C4-2B (cell line): ENCODE measurements at regions not wholly inside any gene's neighbourhood (a gene's known extent, or its start where the extent isn't known, plus 50 kb on each side); places are given as distances from the start of the nearest gene placed in this dataset.
"Not testable (repeated sequence)": the region's sequence is repeated elsewhere in the genome, so short reads cannot be mapped to it uniquely, and the experiment has no call there.

Experiments
- H3K27ac ChIP-seq: fragments of 450-650 bp; 2 replicates; pipeline ENCODE4 v1.5.1; 2017
- CTCF ChIP-seq: fragments of 450-650 bp; conservative IDR thresholded peaks from 2 replicates; pipeline ENCODE4 v1.5.1; 2017; ENCODE audit warnings: mild to moderate bottlenecking
- ZFX ChIP-seq: fragments of 450-650 bp; IDR thresholded peaks from 2 replicates; pipeline ENCODE4 v1.6.1; 2017

DNA sequence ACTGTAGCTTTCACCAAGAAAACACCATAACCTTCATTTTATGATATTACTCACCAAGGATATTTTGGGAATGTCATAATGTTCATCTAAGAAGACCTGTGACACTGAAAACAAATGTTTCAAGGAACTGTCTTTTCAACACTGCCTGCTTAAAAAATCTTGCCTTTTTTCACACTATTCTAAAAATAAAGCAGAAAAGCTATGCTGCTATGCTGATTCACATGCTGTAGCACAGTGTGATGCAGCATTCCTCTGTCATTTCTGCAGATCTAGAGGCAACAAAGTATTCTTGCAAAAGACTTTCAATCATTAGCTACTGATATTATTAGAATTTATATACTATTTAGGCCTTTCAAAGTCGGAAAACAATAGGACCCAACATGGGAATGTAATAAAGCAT, 525.7 kb downstream of the UQCRFS1 start:
- H3K27ac ChIP-seq = no peak overlapping the region
- TF ChIP-seq CTCF (no peak), ZFX (no peak)

DNA sequence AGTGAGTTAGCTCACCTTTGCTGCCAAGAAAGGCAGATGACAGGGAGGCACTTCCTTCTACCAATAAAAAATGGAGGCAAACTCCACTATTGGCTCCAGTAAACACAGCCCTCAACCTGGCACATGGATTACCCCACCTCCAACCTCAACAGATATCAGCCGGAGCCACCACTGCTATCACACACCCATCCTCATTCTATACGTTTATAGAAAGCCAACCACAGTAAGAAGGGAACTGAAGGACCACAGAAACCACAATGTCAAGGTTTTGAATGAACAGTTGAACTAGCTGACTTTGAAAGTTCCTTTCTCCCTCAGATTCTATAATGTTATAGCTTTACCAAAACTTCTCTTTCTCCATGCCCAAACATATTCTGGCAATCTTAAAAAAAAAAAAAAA, 526.2 kb downstream of the UQCRFS1 start:
- no peak for TF ChIP-seq ZFX
- TF ChIP-seq CTCF = no peak
- H3K27ac ChIP-seq = no peak overlapping the region

- no peak overlapping the region for H3K27ac ChIP-seq
- TF ChIP-seq CTCF = no peak
- TF ChIP-seq ZFX = no peak
Measured at GRCh38 chr19:28685802-28686201, 527.1 kb downstream of the UQCRFS1 start.

- H3K27ac ChIP-seq = not testable (repeated sequence)
Measured at GRCh38 chr19:28685077-28685476, 527.9 kb downstream of the UQCRFS1 start.

DNA sequence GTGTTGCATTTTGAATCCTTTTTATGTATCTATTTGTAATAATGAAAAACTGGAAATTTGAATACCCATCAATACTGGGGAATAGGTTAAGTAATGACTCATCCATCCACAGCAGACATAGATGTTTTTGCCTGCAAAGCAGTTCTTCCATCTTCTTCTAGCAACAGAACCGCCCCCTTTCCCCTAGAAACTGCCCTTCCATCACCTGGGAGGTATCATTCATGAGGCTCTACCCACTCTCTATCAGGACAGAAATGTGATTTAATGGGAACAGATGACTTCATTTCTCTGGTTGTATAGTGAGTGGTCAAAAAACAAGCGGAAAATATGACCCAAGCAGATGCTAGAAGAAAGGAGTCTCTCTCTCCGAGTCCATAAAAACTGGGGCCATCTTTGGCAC, 532.8 kb downstream of the UQCRFS1 start:
- H3K27ac ChIP-seq = no peak overlapping the region
- no peak for TF ChIP-seq ZFX
- no peak for TF ChIP-seq CTCF

DNA sequence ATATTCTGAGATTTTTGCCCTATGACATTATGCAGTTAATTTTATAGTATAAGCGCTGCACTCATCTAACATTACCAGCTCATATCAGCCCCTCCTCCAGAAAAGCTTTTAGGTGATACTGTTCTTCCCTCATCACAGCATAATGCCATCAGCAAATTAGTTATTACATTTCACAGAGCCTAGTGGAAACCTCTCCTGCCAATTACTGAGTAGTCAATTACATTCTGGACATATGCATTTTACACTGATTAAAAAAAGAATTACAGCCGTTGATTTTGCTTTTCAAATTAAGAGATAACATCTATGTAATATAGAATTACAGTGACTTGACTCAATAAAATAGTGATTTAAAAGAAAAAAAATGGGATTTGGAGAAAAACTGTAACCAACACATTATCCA, 542.1 kb downstream of the UQCRFS1 start:
- no peak overlapping the region for H3K27ac ChIP-seq
- TF ChIP-seq CTCF (no peak), ZFX (no peak)

DNA sequence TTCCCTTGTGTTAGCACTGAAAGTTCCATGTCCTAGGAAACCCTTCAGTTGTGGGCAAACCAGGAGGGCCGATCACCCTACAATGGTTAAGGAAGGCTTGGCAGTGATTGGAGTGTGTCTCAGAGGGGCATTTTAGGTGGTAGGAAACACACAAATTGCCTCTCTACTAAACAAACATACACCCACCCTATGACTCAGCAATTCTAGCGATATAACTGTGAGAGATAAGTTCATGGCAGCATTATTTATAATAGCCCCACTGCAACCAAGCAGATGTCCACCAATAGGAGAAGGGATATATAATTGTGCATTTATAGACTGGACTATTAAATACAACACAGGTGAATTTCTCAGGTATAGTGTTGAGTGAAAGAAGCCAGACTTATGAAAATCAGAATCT, 543.1 kb downstream of the UQCRFS1 start:
- no peak for TF ChIP-seq CTCF
- TF ChIP-seq ZFX = no peak

DNA sequence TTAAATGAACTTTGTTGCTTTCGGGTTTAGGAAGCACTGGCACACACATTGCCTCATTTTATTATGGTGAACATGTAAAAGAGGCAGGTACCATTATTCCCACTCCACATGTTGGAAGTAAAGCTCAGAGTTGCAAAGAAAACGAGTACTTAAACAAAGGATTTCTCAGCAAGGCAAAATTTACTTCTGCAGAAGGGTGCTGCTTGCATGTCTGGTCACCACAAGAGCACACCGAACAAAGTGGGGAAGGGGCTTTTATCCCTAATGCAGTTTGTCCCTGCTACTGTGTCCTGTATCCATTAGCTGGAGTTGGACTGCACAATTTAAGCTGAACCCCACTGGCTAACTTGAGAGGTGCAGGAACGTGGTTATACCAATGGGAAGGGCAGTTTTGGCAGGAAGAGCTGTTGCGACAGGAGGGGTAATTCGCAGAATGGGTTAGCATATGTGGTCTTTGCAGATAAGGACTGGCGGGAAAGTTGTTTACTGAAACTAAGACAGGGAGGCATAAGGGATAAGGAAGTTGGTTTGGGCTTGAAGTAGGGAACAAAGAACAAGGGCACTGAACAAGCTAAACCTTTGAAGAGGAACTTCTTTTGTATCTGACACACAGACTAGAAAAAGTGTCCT, 545.5 kb downstream of the UQCRFS1 start:
- no peak for TF ChIP-seq CTCF
- TF ChIP-seq ZFX = no peak
- H3K27ac ChIP-seq = no peak overlapping the region

More for the DNA sequence above, 543.1 kb downstream of the UQCRFS1 start:
- no peak overlapping the region for H3K27ac ChIP-seq
